Muscle of back (tissue), 3 donors: ENCODE measurements at regions not wholly inside any gene's neighbourhood (a gene's known extent, or its start where the extent isn't known, plus 50 kb on each side); places are given as distances from the start of the nearest gene placed in this dataset.
"Not testable (repeated sequence)": the region's sequence is repeated elsewhere in the genome, so short reads cannot be mapped to it uniquely, and the experiment has no call there.

Experiments used
- DNase-seq, 3 donors: peaks; one replicate each; pipeline versions ENCODE4 v3.0.0 to v3.0.0-alpha.2; 2013

GRCh38 chr10:9205558-9205957 is 1151.1 kb downstream of the GATA3 start:
- no peak for DNase-seq

GRCh38 chr10:9209105-9209798 is 1154.8 kb downstream of the GATA3 start:
- peak; percentile 20 to 66 (median 42) for DNase-seq

- no peak for DNase-seq
Measured at GRCh38 chr10:9211228-9211627, 1156.7 kb downstream of the GATA3 start.

- no peak for DNase-seq
Measured at GRCh38 chr10:9214618-9215017, 1160.1 kb downstream of the GATA3 start.

GRCh38 chr10:9215121-9215520 is 1160.6 kb downstream of the GATA3 start:
- DNase-seq = no peak

- DNase-seq = no peak
Measured at GRCh38 chr10:9219860-9220259, 1165.4 kb downstream of the GATA3 start.

- DNase-seq = peak in 1 of 3 donors; percentile 12
Measured at GRCh38 chr10:9222917-9223316, 1168.4 kb downstream of the GATA3 start.

GRCh38 chr10:9227679-9228365 is 1173.3 kb downstream of the GATA3 start:
- DNase-seq = no peak

GRCh38 chr10:9228771-9229170 is 1174.3 kb downstream of the GATA3 start:
- DNase-seq = no peak

GRCh38 chr10:9229702-9230244 is 1175.3 kb downstream of the GATA3 start:
- DNase-seq = no peak

GRCh38 chr10:9230625-9231024 is 1176.1 kb downstream of the GATA3 start:
- DNase-seq = no peak

GRCh38 chr10:9234191-9234590 is 1179.7 kb downstream of the GATA3 start:
- DNase-seq = no peak

- no peak for DNase-seq
Measured at GRCh38 chr10:9238041-9238440, 1183.6 kb downstream of the GATA3 start.

- no peak for DNase-seq
Measured at GRCh38 chr10:9239298-9239697, 1184.8 kb downstream of the GATA3 start.

- peak in 1 of 3 donors; percentile 19 for DNase-seq
Measured at GRCh38 chr10:9243941-9244411, 1189.5 kb downstream of the GATA3 start.

- no peak for DNase-seq
Measured at GRCh38 chr10:9244864-9245263, 1190.4 kb downstream of the GATA3 start.

- DNase-seq = peak in 1 of 3 donors; percentile 30
Measured at GRCh38 chr10:9253121-9253520, 1198.6 kb downstream of the GATA3 start.

GRCh38 chr10:9254353-9254752 is 1199.9 kb downstream of the GATA3 start:
- peak in 2 of 3 donors; percentile 3 to 53 for DNase-seq

- DNase-seq = no peak
Measured at GRCh38 chr10:9260690-9261089, 1206.2 kb downstream of the GATA3 start.

GRCh38 chr10:9262770-9263169 is 1208.3 kb downstream of the GATA3 start:
- DNase-seq = no peak

- no peak for DNase-seq
Measured at GRCh38 chr10:9268176-9268575, 1213.7 kb downstream of the GATA3 start.

GRCh38 chr10:9273126-9273833 is 1218.8 kb downstream of the GATA3 start:
- DNase-seq = not testable (repeated sequence)
